NCI-H1048 (cell line): ENCODE measurements at regions not wholly inside any gene's neighbourhood (a gene's known extent, or its start where the extent isn't known, plus 50 kb on each side); places are given as distances from the start of the nearest gene placed in this dataset.
"Not testable (repeated sequence)": the region's sequence is repeated elsewhere in the genome, so short reads cannot be mapped to it uniquely, and the experiment has no call there.

Source experiments
- DNase-seq: peaks from one replicate; lab custom pipeline; 2025; lab: John Stamatoyannopoulos, UW

DNA sequence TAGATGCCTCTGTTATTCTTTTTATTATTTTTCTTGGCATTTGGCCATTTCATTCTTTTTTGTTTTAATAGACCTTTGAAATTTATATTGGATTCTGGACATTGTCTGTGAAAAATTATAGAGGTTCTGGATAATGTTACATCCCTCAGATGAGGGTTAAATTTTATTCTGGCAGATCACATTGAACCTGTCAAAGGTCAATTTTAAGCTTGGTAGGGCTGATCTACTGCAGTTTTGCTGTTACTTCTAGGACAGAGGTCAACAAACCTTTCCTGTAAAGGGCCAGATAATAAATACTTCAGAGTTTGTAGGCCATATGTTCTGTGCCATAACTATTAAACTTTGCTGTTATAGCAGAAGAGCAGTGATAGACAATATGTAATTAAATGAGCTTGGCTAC lies 318.9 kb upstream of the DPPA4 start:
- no peak for DNase-seq

DNA sequence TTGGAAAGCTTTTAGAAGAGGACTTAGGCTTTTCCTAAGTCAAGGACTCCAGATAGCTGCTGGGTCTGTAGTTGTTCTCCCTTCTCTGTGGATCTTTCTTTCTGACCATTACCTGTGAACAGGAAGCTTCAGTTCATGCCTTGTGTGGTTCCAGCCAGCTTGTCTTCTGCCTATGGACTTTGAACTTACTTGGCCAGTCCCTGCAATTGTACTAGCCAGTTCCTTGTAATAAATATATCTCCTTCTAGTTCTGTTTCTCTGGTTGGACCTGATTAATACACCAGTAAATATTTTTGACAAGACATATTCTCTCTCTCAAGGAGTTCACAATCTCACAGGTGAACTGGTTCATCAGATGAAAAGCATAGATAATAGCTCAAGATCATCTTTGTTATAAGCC lies 341.3 kb upstream of the DPPA4 start:
- DNase-seq, result no peak

DNA sequence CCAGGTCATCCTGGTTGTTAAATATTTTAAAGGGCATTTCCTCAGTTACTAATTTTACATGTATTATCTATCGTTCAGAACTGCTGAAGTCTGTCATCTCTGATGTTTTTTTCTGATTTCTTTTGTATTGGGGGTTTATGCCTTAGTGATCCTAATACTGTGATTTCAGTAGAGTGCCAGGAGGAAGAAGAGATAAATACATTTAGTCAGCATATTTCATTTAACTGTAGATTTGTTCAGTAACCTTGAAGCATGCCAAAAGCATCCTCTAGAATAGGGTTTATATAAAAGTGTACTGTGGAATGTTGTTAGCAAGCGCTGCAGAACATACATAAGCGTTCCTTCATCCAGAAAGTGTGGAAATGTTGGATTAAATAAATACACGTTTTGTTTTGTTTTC lies 342.3 kb upstream of the DPPA4 start:
- DNase-seq, result no peak

DNA sequence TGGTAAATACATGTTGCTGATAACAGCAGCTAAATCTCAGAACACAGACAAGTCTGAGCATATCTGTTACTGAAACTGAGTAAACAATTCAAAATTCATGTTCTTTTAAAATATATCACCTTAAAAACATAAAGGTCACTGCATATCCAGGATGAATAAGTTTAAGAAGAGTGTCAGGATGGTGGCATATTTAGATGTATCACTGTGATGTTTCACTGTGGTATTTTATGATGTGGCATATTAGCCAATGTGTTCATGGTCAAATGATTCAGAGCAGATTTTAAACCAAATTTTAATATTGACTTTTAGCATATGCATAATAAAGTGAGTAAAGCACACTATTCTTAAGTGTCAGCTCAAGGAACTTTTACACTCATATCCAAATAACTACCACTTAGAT lies 346.4 kb upstream of the DPPA4 start:
- no peak for DNase-seq

DNA sequence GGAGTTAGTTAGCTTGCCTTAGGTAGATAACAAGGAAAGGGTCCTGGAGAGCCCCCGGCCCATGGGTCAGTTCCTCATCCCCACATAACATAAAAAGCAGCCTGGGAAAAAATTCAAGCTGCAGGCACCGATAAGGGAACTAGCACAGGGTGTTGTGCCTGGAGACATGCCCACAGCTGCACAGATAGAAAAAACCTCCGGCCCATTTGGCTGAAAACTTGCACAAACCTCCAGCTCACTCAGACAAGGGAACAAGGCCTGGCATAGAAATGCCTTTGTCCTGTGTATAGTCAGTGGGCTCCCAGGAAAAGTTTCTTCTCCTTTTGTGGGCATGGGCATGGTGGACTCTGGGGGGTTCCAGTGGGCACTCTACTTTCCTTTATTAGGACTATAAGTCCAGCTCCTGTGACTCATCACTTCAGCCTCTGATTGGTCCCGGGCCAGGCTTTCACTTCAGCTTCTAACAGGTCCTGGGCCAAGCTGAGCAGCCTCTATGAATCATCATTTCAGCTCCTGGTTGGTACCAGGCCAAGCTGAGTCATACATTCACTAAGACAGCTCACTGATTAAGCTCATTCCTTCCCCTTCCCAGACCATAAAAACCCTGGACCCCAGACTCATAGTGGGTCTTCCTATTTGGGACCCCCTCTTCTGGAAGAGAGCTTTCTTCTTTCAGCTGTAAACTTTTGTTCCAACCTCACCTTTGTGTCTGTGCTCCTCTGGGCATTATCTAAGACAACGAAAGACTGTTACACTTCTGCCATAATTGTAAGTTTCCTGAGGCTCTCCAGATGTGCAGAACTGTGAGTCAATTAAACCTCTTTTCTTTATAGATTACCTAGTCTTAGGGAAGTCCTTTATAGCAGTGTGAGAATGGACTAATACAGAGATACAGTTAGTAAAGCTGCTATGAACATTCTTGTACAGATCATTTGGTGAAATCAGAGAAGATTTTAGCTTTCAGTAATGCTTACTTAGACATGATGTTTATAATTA lies 348.0 kb upstream of the DPPA4 start:
- no peak for DNase-seq

DNA sequence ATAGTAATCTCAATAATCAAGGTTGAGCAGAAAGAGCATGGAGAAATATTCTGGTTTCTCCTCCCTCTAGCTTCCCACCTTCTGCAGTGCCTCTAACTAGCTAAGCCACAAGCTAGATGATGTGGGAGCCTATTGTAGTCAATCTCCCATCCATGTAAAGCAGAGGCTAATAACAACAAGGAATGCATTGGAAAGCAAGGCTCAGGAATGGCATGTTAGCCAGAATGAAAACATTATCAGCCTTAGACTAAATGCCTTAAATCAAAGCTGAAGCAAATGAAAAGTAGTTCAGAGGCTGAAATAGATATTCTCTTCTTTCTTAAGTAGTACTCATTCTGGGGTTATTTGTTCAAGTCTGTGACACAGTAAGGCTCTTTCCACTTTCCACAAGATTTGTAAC lies 350.3 kb upstream of the DPPA4 start:
- no peak for DNase-seq

DNA sequence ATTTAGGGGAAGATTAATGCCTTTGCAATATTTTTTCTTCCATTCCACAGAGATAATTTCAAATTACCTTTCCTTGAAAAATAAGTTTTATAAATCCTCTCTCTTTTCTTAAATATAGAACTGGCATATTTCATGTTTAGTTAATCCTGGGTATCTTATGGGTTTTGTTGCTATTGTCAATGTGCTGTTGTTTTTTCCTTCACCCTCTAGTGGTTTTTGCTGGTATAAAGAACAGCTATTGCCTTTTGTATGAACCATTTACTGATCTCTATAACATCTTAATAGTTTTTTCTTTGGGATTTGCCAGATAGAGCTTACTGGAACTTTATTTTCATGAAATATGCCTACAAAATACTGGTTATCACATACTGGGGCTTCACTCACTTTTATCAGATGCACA lies 359.6 kb upstream of the DPPA4 start:
- DNase-seq, result no peak

DNA sequence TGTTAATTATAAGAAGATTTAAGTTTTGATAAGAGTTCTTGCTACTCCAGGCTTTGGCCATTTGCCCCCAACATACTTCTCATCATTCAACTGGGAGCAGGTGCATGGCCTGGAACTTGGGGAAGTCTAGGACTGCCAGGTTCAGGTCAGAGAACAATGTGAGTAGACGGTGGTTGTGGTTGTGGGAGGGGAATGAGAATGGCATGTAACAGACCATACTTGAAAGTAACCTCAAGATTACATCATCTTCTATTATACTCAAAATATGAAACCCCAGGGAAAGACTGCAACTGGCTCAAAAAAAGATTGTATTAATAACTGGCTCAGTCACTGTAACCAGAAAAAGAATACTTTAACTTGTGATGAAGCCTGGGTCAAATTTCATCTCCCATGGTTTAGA lies 364.9 kb upstream of the DPPA4 start:
- DNase-seq, result no peak

DNA sequence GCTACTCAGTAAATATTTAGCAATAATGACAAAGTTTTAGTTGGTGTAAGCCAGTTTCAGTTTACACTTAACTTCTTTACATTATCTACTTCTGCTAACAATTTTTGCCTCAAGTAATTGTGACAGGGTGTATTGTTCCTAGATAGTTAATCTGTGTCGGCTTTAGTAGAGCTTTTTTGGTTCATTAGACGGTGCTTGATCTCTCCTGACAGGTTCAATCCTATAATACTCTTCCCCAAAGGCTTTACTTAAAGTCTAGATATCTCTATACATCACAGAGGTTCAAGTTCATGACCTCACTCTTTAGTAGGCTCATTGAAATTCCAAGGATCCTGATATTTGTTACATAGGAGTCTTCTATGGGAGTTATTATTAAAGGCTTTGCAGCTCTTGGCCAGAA lies 365.6 kb upstream of the DPPA4 start:
- no peak for DNase-seq

DNA sequence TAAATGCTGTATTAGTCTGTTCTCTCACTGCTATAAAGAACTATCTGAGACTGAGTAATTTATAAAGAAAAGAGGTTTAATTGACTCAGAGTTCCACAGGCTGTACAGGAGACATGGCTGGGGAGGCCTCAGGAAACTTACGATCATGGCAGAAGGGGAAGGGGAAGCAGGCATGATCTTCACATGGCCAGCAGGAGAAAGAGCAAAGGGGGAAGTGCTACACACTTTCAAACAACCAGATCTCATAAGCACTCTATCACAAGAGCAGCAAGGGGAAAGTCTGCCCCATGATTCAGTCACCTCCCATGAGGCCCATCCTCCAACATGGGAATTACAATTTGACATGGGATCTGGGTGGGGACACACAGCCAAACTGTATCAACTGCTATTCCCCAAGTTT lies 367.8 kb upstream of the DPPA4 start:
- not testable (repeated sequence) for DNase-seq

DNA sequence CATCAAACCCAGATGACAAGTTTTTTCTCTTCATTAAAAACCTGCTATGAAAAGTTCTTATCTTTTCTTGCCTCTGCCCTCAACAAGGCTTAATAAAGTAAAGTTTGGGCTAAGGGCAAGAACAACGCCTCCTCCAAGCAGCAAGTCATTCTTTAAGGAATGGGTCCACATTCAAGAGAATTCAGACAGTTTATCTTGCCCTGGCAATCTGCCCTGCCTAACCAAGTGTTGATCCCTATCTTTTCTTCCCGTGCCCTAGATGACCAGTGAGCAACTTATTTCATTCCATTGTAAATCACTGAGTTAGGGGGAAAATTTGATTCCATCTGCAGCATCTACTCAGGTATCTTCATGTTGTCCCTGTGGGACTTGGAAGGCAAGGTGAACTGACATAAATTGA lies 370.3 kb upstream of the DPPA4 start:
- no peak for DNase-seq

DNA sequence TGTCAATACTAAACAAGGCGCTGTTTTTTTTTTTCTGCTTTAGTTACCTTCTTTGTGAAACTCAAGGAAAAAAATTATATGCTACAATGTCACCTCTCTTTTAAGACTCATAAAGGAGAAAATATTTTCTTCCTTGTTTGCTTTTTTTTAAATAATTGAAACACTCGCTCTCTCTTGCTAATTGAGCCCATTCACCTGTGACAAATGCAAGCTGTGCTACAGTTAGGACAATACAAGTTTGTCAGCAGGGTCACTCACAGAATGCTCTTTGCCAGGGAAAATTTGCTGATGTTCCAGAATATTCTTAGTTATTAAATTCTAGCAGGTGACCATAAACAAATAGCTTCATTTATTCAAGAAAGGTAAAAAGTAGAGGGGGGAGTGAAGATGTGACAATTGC lies 375.9 kb upstream of the DPPA4 start:
- DNase-seq, result no peak

DNA sequence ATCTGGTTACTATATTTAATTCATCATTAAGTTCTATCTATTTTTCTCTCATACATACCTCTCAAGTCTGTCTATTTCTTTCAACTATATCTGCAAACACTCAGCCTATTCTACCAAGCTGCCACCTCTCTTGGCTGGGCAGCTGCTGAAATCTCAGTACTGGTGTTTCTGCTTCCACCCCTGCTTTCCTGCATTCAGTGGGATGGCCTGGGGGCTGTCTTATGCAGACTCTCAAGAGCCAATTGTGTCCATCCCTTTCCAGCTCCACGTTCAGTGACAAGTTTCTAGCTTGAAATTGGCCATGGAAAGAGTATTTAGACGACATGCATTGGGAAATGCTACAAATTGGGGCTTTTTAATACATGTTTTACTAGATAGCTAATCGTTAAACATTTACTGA lies 378.4 kb upstream of the DPPA4 start:
- DNase-seq, result no peak

DNA sequence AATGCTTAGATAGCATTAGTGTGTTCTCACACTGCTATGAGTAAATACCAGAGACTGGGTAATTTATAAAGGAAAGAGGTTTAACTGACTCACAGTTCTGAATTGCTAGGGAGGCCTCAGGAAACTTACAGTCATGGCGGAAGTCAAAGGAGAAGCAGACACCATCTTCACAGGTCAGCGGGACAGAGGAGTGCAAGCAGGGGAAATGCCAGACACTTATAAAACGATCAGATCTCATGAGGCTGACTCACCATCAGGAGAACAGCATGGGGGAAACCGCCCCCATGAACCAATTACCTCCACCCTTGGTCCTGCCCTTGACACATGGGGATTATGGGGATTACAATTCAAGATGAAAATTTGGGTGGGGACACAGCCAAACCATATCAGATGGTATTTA lies 381.5 kb upstream of the DPPA4 start:
- no peak for DNase-seq

DNA sequence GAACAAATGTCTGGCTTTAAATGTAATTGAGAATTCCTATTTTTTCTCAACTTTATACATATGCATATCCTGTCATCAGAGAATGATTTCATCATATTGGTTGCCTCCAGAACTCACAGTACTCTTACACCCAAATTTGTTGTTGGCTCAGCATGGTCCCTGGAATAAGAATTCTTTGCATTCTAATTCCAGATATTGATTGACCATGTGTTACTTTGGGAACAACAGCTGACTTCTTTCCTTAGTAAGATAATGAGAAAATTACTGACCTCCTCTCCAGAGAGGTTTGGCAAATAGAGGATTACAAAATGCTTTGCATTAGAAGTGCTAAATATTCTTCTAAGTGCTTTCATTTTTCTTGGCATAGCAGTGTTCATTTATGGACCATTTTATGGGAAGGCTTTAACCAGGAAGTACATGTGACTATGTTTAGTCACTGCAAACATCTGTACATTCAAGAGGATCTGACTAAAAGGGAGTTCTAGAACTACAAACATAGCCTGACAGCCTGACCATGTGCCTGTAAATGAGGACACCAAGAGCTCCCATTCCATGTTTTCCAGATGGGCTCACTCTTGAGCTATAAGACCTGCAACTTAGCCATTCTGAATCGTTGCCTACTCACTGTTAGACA lies 391.6 kb upstream of the DPPA4 start:
- no peak for DNase-seq

DNA sequence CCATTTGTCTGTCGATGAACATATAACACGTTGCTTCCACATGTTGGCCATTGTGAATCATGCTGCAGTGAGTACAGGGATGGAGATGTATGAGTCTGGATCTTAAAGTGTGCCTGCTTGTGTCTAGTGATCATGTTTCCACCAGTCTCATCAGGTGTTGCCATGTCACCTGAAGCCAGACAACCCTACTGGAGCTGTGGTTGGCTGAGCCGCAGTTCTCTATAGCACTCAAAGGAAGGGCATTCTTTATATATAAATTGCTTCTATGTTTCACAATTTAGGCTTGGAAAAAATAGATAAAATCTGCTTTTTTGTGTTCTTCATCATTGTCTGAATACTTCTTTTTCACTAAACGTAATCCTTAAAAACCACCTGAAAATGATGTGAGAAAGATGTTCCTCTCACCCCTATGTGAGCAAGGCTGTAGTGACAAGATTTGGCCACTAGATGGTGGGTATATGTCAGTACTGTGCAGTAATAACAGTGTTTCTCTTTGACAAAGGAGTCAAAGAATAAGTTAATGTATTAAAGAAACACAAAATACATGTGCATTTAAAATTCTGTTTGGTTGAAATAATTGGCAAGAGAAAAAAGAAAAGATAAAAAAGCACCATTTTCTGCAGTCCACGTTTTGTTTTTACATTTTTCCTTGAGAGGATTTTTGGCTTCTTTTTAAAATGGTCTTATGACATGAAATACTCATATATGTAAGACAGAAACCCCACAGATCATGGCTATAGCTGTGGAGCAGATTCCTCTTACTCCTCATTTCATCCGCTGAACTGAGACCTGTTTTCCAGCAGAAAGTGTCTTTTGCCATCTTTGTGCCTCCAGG lies 394.5 kb upstream of the DPPA4 start:
- peak; percentile 44 for DNase-seq

DNA sequence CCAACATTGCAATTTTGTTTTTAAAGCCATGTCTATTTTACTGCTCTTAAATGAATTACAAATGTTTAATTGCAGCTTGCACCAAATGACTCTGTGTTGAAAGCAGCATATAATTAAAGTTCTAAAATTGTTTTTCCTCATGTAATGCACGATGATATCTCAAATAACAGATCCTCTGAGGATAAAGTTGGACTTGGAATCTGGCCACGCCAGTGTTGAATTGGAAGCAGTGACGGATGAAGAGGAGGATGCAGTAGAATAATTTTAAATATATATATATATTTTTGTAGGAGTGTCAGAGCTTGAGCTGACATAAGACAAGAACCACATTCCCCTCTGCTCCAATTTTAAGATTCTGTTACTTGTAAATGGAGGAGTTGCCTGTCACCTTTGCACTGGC lies 406.6 kb upstream of the DPPA4 start:
- DNase-seq, result no peak

DNA sequence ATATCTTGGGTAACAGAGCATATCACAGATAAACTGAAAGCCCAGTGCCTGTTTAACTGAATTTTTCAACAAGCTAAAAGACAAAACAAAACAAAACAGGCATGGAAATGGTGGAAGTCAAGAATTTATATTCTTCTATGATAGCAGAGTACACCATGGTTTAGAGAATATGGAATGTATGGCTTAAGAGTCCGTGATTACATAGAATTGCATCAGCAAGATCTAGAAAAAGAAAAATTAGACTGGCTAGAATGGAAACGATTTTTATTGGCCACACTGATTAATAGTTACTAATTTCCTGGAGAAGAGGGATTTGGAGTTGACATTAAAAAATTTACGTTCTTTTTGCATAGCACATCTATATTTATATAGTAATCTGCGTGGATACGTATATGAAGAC lies 435.2 kb upstream of the DPPA4 start:
- DNase-seq, result no peak

DNA sequence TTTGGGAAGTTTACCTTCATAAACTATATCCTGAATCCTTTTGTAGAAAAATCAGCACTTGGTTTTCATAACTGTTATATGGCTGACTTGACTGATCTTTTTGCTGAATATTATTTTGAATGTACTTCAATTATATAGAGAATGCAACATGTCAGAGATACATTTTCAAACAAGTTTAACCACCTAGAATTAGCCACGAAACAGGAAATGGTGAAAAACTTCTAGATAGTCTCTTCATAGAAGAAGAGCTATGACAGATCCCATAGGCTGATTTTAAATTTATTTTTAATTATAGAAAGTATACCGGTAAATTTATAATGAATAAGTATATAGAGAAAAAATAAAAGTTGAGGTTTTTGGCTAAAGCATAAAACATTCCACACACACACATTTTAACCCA lies 436.8 kb upstream of the DPPA4 start:
- no peak for DNase-seq

DNA sequence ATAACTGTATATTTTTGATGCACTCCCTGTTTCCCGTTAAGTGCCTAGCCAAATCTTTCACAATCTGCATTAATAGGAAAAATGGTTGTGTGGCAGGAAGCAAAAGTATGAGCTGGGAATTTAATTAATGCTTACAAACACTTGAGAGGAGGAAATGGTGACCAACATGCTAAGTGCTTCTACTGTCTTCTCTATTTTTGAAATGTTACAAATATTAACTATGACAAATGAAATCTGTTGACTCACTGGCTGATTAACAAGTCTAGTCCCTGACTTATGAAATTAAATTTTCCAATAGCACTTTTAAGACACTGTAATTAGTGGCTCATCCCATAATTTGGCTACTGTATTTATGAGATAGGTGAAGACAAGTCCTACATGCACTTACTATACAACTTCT lies 446.9 kb upstream of the DPPA4 start:
- no peak for DNase-seq

DNA sequence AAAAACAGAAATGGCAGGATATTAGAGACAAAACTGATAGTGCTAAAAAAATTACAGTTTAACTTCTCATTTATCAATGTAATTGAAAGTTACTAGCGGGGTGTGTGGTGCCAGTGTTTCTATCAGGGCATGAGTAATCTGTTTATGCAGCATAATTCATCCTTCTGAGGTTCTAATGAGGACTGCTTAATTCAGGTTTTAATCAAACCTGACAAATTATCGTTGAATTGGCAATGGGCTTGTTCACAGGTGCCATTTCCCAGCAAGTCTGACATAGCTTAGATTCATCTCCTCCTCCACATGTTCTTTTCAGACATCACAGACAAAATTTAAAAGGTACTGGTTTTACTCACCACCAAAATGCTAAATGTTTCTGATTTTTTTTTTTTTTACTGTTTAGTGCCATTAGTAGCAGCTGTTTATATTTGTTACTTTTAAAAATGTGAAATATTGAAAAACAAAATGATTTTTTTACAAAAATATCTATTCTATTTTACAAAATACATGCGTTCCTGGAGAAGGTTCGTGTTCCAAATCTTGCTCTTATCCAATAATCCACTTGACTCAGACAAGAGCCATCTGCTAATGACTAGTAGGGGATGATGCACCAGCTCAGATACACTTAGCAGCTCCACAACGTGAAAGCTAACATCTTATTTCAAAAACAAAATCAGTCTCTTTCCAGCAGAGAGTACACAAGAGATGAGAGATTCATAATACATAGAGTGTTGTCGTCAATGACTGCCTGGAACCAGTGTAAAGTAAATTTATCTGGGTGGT lies 447.7 kb upstream of the DPPA4 start:
- no peak for DNase-seq

DNA sequence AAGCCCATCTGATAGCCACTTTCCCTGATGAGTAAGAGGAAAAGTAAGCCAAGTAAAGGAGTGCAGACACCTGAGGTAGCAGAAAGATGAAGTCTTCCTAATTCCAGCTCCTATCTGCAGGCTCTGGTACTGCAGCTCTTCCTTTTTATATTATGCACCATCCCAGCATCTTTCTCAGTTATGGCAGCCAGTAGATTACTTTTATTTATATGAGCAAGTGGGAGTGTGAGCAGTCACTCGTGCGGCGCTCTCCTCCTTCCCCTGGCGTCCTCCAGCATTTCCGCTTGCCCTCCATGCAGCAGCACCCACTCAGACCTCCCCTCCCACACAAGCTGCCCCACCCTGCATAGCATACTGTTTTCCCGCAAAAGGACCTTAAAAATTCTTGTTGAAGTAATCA lies 465.9 kb upstream of the DPPA4 start:
- DNase-seq, result no peak
